H1 (cell line): ENCODE measurements at regions not wholly inside any gene's neighbourhood (a gene's known extent, or its start where the extent isn't known, plus 50 kb on each side); places are given as distances from the start of the nearest gene placed in this dataset.

ENCODE experiments used
- CTCF ChIA-PET: fragments of 300-600 bp; sonication (Branson Sonifier 250); formaldehyde crosslinking; loops from one replicate; lab custom pipeline; 2021; ENCODE audit not compliant: partially characterized antibody; lab: Charles Lee
- POLR2A ChIA-PET: fragments of 300-600 bp; sonication (Branson Sonifier 250); formaldehyde crosslinking; loops from one replicate; lab custom pipeline; 2021; ENCODE audit warnings: inconsistent platforms; ENCODE audit not compliant: partially characterized antibody; lab: Charles Lee
- DNase-seq, 2 experiments: peaks; one replicate each; pipeline versions ENCODE4 v3.0.0 to v3.0.0-alpha.2; 2010 to 2022; ENCODE audit warnings: low spot score in 2 of 2, low read depth in 1 of 2, mixed read lengths in 1 of 2
- FAIRE-seq: peaks from 2 replicates; lab custom pipeline; 2011; peaks lifted over from hg19 to GRCh38; lab: Jason Lieb, UNC
- H2AFZ ChIP-seq: 2 replicates; pipeline ENCODE4 v1.8.1; 2012; ENCODE audit warnings: low read length, inconsistent platforms
- H2AK5ac ChIP-seq: 2 replicates; pipeline ENCODE4 v1.6.1; 2013; ENCODE audit warnings: low read depth, low read length
- H2BK120ac ChIP-seq: replicated peaks from 2 replicates; pipeline ENCODE3; 2013; ENCODE audit warnings: low read depth, low read length, inconsistent platforms
- H2BK12ac ChIP-seq: 2 replicates; pipeline ENCODE4 v1.6.1; 2013; ENCODE audit warnings: low read depth, low read length
- H2BK15ac ChIP-seq: 2 replicates; pipeline ENCODE4 v1.6.1; 2013; ENCODE audit warnings: low read length
- H2BK20ac ChIP-seq: 2 replicates; pipeline ENCODE4 v1.6.1; 2013; ENCODE audit warnings: low read length
- H2BK5ac ChIP-seq: 2 replicates; pipeline ENCODE4 v1.6.1; 2013; ENCODE audit warnings: low read depth, low read length
- H3K14ac ChIP-seq: 2 replicates; pipeline ENCODE4 v1.6.1; 2013; ENCODE audit warnings: inconsistent platforms; ENCODE audit not compliant: insufficient read length
- H3K18ac ChIP-seq: 2 replicates; pipeline ENCODE4 v1.6.1; 2013; ENCODE audit warnings: low read length; ENCODE audit errors: extremely low read depth
- H3K23ac ChIP-seq: 2 replicates; pipeline ENCODE4 v1.6.1; 2013; ENCODE audit warnings: inconsistent platforms; ENCODE audit not compliant: insufficient read length
- H3K23me2 ChIP-seq: 2 replicates; pipeline ENCODE4 v1.6.1; 2013; ENCODE audit warnings: low read depth, low read length
- H3K27ac ChIP-seq: 2 replicates; pipeline ENCODE4 v1.6.1; 2011; ENCODE audit warnings: low read depth, low read length, inconsistent platforms
- H3K27me3 ChIP-seq, 4 experiments: replicated peaks in 1 of 4; 1 replicate in 1 of 4; 2 replicates in 3 of 4; pipeline versions ENCODE4 v1.6.1 to v1.8.1; 2011 to 2013; ENCODE audit warnings: low read length in 3 of 4, mild to moderate bottlenecking in 3 of 4, inconsistent platforms in 2 of 4, mixed read lengths in 2 of 4, moderate library complexity in 1 of 4; ENCODE audit not compliant: control insufficient read depth in 3 of 4, insufficient read depth in 3 of 4; ENCODE audit errors: extremely low read depth in 1 of 4
- H3K36me3 ChIP-seq, 4 experiments: 2 replicates each; pipeline versions ENCODE4 v1.6.1 to v1.8.1; 2011 to 2013; ENCODE audit warnings: mild to moderate bottlenecking in 4 of 4, low read length in 3 of 4, moderate library complexity in 2 of 4, control low read depth in 1 of 4, inconsistent platforms in 1 of 4; ENCODE audit not compliant: insufficient read depth in 4 of 4, control insufficient read depth in 2 of 4
- H3K4ac ChIP-seq: replicated peaks from 2 replicates; pipeline ENCODE3; 2013; ENCODE audit warnings: low read length, low read depth, mixed read lengths, inconsistent platforms; ENCODE audit not compliant: insufficient read length
- H3K4me1 ChIP-seq, 4 experiments: replicated peaks in 1 of 4; 1 replicate in 1 of 4; 2 replicates in 3 of 4; pipeline versions ENCODE4 v1.6.1 to v1.8.1; 2011 to 2013; ENCODE audit warnings: low read length in 3 of 4, inconsistent platforms in 2 of 4, mixed read lengths in 1 of 4; ENCODE audit not compliant: insufficient read depth in 4 of 4, control insufficient read depth in 3 of 4
- H3K4me2 ChIP-seq, 2 experiments: 2 replicates each; pipeline versions ENCODE4 v1.6.1 to v1.8.1; 2011 to 2013; ENCODE audit warnings: low read depth in 2 of 2, low read length in 2 of 2, control low read depth in 1 of 2, inconsistent platforms in 1 of 2, mild to moderate bottlenecking in 1 of 2; ENCODE audit not compliant: insufficient read depth in 1 of 2
- H3K4me3 ChIP-seq, 4 experiments: fragments of 200-600, 300-600 bp in 1 of 4; sonication (generic), shearing (Covaris generic), sonication (Bioruptor Twin) in 1 of 4; 2 replicates each; pipeline versions ENCODE4 v1.5.1 to v1.8.1; 2011 to 2016; ENCODE audit warnings: low read length in 4 of 4, low read depth in 3 of 4, control low read depth in 2 of 4, inconsistent platforms in 2 of 4, mild to moderate bottlenecking in 2 of 4, mixed read lengths in 1 of 4, moderate library complexity in 1 of 4; ENCODE audit not compliant: insufficient read depth in 2 of 4; ENCODE audit errors: extremely low read depth in 1 of 4
- H3K56ac ChIP-seq: replicated peaks from 2 replicates; pipeline ENCODE3; 2013; ENCODE audit warnings: low read depth, mild to moderate bottlenecking, mixed read lengths, low read length, inconsistent platforms; ENCODE audit not compliant: insufficient read length
- H3K79me1 ChIP-seq: 2 replicates; pipeline ENCODE4 v1.6.1; 2013; ENCODE audit warnings: low read depth, low read length, control low read depth
- H3K79me2 ChIP-seq, 2 experiments: 2 replicates each; pipeline versions ENCODE4 v1.6.1 to v1.8.1; 2012 to 2013; ENCODE audit warnings: low read length in 2 of 2, mild to moderate bottlenecking in 2 of 2, inconsistent platforms in 1 of 2; ENCODE audit not compliant: insufficient read depth in 2 of 2, control insufficient read depth in 1 of 2
- H3K9ac ChIP-seq, 4 experiments: replicated peaks in 1 of 4; 1 replicate in 1 of 4; 2 replicates in 3 of 4; pipeline versions ENCODE4 v1.6.1 to v1.8.1; 2011 to 2013; ENCODE audit warnings: low read depth in 3 of 4, low read length in 3 of 4, control low read depth in 2 of 4, mild to moderate bottlenecking in 2 of 4, moderate library complexity in 2 of 4, inconsistent platforms in 1 of 4; ENCODE audit errors: extremely low read depth in 1 of 4
- H3K9me3 ChIP-seq, 2 experiments: 2 replicates each; pipeline versions ENCODE4 v1.6.1 to v1.8.1; 2012 to 2013; ENCODE audit warnings: mild to moderate bottlenecking in 2 of 2, moderate library complexity in 2 of 2, control low read depth in 1 of 2, inconsistent platforms in 1 of 2, low read depth in 1 of 2, low read length in 1 of 2, mixed read lengths in 1 of 2; ENCODE audit not compliant: insufficient read depth in 2 of 2
- H4K20me1 ChIP-seq, 2 experiments: replicated peaks in 1 of 2; 2 replicates each; pipeline versions ENCODE3 to v1.8.1; 2011 to 2013; ENCODE audit warnings: inconsistent platforms in 2 of 2, low read length in 2 of 2, mild to moderate bottlenecking in 1 of 2; ENCODE audit not compliant: insufficient read depth in 2 of 2, control insufficient read depth in 1 of 2
- H4K5ac ChIP-seq: 2 replicates; pipeline ENCODE4 v1.6.1; 2013; ENCODE audit warnings: low read length, low read depth, mixed read lengths, inconsistent platforms; ENCODE audit not compliant: insufficient read length
- H4K8ac ChIP-seq: 2 replicates; pipeline ENCODE4 v1.8.0; 2013; ENCODE audit warnings: mild to moderate bottlenecking, moderate library complexity, low read length, inconsistent platforms; ENCODE audit not compliant: insufficient read depth; ENCODE audit errors: extremely low read depth
- H4K91ac ChIP-seq: replicated peaks from 2 replicates; pipeline ENCODE3; 2013; ENCODE audit warnings: low read length, mixed read lengths, inconsistent platforms; ENCODE audit not compliant: insufficient read length
- ASH2L ChIP-seq: fragments of 200-600, 300-600 bp; sonication (generic); IDR thresholded peaks from one replicate; pipeline ENCODE4 v1.7.1; 2017; ENCODE audit warnings: low read length
- CBX5 ChIP-seq: fragments of 300-800, 300-1000 bp; sonication (generic); IDR thresholded peaks from 2 replicates; pipeline ENCODE4 v1.7.1; 2016; ENCODE audit warnings: antibody characterized with exemption, low read length, low read depth
- CBX8 ChIP-seq: fragments of 300-800, 300-1000 bp; sonication (generic); IDR thresholded peaks from 2 replicates; pipeline ENCODE4 v1.7.1; 2016; ENCODE audit warnings: low read depth, low read length, borderline replicate concordance
- CEBPB ChIP-seq: IDR thresholded peaks from 2 replicates; pipeline ENCODE4 v1.6.1; 2012; ENCODE audit warnings: low read depth, low read length
- GABPA ChIP-seq: IDR thresholded peaks from 2 replicates; pipeline ENCODE4 v1.6.1; 2011; ENCODE audit warnings: mild to moderate bottlenecking, low read length, moderate library complexity, borderline replicate concordance; ENCODE audit not compliant: insufficient read depth
- GTF2F1 ChIP-seq: IDR thresholded peaks from 2 replicates; pipeline ENCODE4 v1.6.1; 2012; ENCODE audit warnings: low read depth, low read length, improper control_type of control experiment, borderline replicate concordance
- HDAC2 ChIP-seq, 2 experiments: fragments of 300-600 bp in 1 of 2; sonication (generic) in 1 of 2; IDR thresholded peaks; 2 replicates each; pipeline ENCODE4 v1.6.1; 2011 to 2012; ENCODE audit warnings: low read depth in 2 of 2, low read length in 2 of 2, mild to moderate bottlenecking in 2 of 2, moderate library complexity in 2 of 2, borderline replicate concordance in 1 of 2, inconsistent platforms in 1 of 2
- KDM5A ChIP-seq: fragments of 200-600 bp; IDR thresholded peaks from 2 replicates; pipeline ENCODE4 v1.7.1; 2012; ENCODE audit warnings: mild to moderate bottlenecking, low read length, inconsistent platforms, mixed read lengths
- NANOG ChIP-seq: IDR thresholded peaks from 2 replicates; pipeline ENCODE4 v1.6.1; 2011; ENCODE audit warnings: low read length, low read depth, mild to moderate bottlenecking, inconsistent platforms; ENCODE audit not compliant: insufficient read depth, poor library complexity, severe bottlenecking
- NRF1 ChIP-seq: IDR thresholded peaks from 2 replicates; pipeline ENCODE4 v1.6.1; 2011; ENCODE audit warnings: mild to moderate bottlenecking, low read depth, low read length, improper control_type of control experiment
- RAD21 ChIP-seq, 2 experiments: IDR thresholded peaks in 1 of 2; conservative IDR thresholded peaks in 1 of 2; 2 replicates each; pipeline ENCODE4 v1.6.1; 2011; ENCODE audit warnings: low read depth in 2 of 2, low read length in 2 of 2, improper control_type of control experiment in 1 of 2, inconsistent platforms in 1 of 2, mild to moderate bottlenecking in 1 of 2, moderate library complexity in 1 of 2
- WGBS, 2 experiments: shearing (Covaris generic) in 1 of 2; methylation state at CpG; one replicate each; pipeline versions ENCODE4 v1.1.6 to v1.1.7; 2013 to 2015; ENCODE audit warnings: low lambda C conversion rate in 2 of 2, mixed read lengths in 2 of 2, inconsistent platforms in 1 of 2, low coverage in 1 of 2, missing lambda C conversion rate in 1 of 2; ENCODE audit not compliant: insufficient replicate concordance in 2 of 2, insufficient coverage in 1 of 2, insufficient read length in 1 of 2; ENCODE audit errors: extremely low coverage in 1 of 2, missing lambda C conversion rate in 1 of 2; 5-methylcytosine and 5-hydroxymethylcytosine counted together

GRCh38 chr15:59779110-59779509, 90.0 kb upstream of the BNIP2 start:
- Histone ChIP-seq H2AK5ac (no peak overlapping the region), H3K9ac (no peak overlapping the region), H3K23ac (no peak overlapping the region), H3K14ac (no peak overlapping the region), H3K4me2 (no peak overlapping the region), H3K36me3 (no peaks in the 10 kb centered on the region), H2AFZ (no peak overlapping the region), H3K4me3 (no peak overlapping the region), H3K23me2 (no peaks in the 10 kb centered on the region; the same call in 1 of the 2 replicates), H3K27me3 (no peaks in the 10 kb centered on the region), H4K20me1 (no peaks in the 10 kb centered on the region), H2BK15ac (no peak overlapping the region), H2BK120ac (no peak overlapping the region), H3K18ac (no peak overlapping the region), H2BK12ac (no peak overlapping the region), H3K4me1 (no peaks in the 10 kb centered on the region), H3K4ac (no peak overlapping the region), H4K8ac (no peak overlapping the region), H2BK5ac (no peak overlapping the region), H3K9me3 (no peaks in the 10 kb centered on the region), H3K79me2 (no peaks in the 10 kb centered on the region), H4K5ac (no peak overlapping the region), H3K79me1 (no peaks in the 10 kb centered on the region), H3K27ac (no peak overlapping the region), H3K56ac (no peak overlapping the region), H2BK20ac (no peak overlapping the region), H4K91ac (no peak overlapping the region)
- 94% methylated on average over 1 of the region's 1 CpG; no CpG with 5 or more reads in 1 of the 2 experiments for WGBS, 2 experiments
- POLR2A ChIA-PET: no interaction called here
- DNase-seq (no peak), FAIRE-seq (no peak)
- no peak for TF ChIP-seq NRF1
- no peak for TF ChIP-seq CEBPB
- no peak for TF ChIP-seq HDAC2 (IDR thresholded peaks at IDR 0.05; ENCODE audit: borderline replicate concordance in 1 of 2, low read depth in 2 of 2, low read length in 2 of 2)
- no peak for TF ChIP-seq RAD21 (IDR thresholded peaks at IDR 0.05 in 1 of 2, conservative IDR thresholded peaks at IDR 0.05 in 1 of 2; ENCODE audit: low read depth in 2 of 2, low read length in 2 of 2)
- no peak for TF ChIP-seq GTF2F1
- no peak for TF ChIP-seq GABPA
- no peak for TF ChIP-seq NANOG
- TF ChIP-seq KDM5A: no peak
- TF ChIP-seq CBX8: no peak
- TF ChIP-seq CBX5: no peak
- TF ChIP-seq ASH2L: no peak
- CTCF ChIA-PET: interaction anchor here (0.7 to 1.2 kb wide), 3 partner anchors 20 to 55 kb away, joined by 3 to 4 read pairs (median 3); no protein-coding TSS in a partner anchor
